Parathyroid adenoma (tissue), 2 donors: ENCODE measurements at regions not wholly inside any gene's neighbourhood (a gene's known extent, or its start where the extent isn't known, plus 50 kb on each side); places are given as distances from the start of the nearest gene placed in this dataset.
"Not testable (repeated sequence)": the region's sequence is repeated elsewhere in the genome, so short reads cannot be mapped to it uniquely, and the experiment has no call there.

Experiments
- H2AFZ ChIP-seq: fragments of 300-600 bp; sonication (generic); one replicate; pipeline ENCODE4 v1.7.0; 2017; ENCODE audit warnings: antibody characterized with exemption, mild to moderate bottlenecking
- H3K27ac ChIP-seq: fragments of 300-600 bp; sonication (generic); one replicate; pipeline ENCODE4 v1.7.0; 2017
- H3K27me3 ChIP-seq: fragments of 300-600 bp; sonication (generic); one replicate; pipeline ENCODE4 v1.7.0; 2017; ENCODE audit warnings: low read length; ENCODE audit not compliant: control insufficient read depth, insufficient read depth
- H3K36me3 ChIP-seq: fragments of 300-600 bp; sonication (generic); one replicate; pipeline ENCODE4 v1.7.0; 2017; ENCODE audit warnings: low read length; ENCODE audit not compliant: control insufficient read depth, insufficient read depth
- H3K4me1 ChIP-seq: fragments of 300-600 bp; sonication (generic); one replicate; pipeline ENCODE4 v1.7.0; 2017; ENCODE audit warnings: control low read depth
- H3K4me2 ChIP-seq: fragments of 300-600 bp; sonication (generic); one replicate; pipeline ENCODE4 v1.7.0; 2017; ENCODE audit warnings: low read length
- H3K4me3 ChIP-seq: fragments of 300-600 bp; sonication (generic); one replicate; pipeline ENCODE4 v1.7.0; 2017; ENCODE audit warnings: low read depth, low read length
- H3K79me2 ChIP-seq: fragments of 300-600 bp; sonication (generic); one replicate; pipeline ENCODE4 v1.7.0; 2017; ENCODE audit warnings: control low read depth
- H3K9ac ChIP-seq: fragments of 300-600 bp; sonication (generic); one replicate; pipeline ENCODE4 v1.7.0; 2017; ENCODE audit warnings: mild to moderate bottlenecking
- H3K9me3 ChIP-seq: fragments of 300-600 bp; sonication (generic); one replicate; pipeline ENCODE4 v1.7.0; 2017; ENCODE audit warnings: low read length; ENCODE audit not compliant: control insufficient read depth
- donor health status: primary hyperparathyroidism.

DNA sequence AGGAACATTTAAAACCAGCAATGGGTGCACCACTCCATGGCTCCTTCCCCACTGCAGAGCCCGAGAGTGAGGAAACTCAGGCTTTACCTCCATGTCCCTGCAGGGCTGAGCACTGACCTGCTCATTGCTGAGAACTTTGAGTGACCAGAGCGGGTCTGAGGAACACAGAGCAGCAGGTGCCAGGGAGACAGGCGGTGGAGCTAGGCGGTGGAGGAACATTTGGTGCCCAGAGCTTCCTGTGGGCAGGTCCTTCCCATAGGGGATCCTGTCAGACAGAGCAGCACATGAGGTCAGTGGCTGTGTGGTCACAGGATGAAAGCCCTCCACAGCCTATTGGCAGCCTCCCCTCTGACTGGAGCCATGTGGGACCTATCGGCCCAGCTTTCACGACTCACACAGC is 538.5 kb downstream of the RPIA start:
- not testable (repeated sequence) for H3K27ac ChIP-seq, H3K27me3 ChIP-seq, H3K9me3 ChIP-seq, H3K36me3 ChIP-seq, H3K4me1 ChIP-seq, H3K4me2 ChIP-seq, H2AFZ ChIP-seq, H3K79me2 ChIP-seq, H3K9ac ChIP-seq, H3K4me3 ChIP-seq

DNA sequence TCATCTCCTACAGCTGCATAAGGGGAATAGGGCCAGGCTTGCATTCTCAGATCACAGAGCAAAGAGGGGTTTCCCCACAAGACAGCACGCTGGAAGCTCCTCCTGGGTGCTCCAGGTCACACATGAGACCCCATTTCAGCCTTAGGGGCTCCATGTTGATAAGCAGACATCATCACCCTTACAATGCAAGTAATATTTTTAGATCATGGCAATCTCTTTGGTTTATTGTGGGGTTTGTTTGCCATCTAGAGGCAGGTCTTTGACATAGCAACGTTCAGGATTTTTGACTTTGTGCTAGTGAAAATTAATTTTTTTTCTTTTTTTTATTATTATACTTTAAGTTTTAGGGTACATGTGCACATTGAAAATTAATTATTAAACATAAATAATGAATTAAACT is 539.8 kb downstream of the RPIA start:
- H3K4me1 ChIP-seq, H2AFZ ChIP-seq, H3K4me2 ChIP-seq, H3K36me3 ChIP-seq, H3K4me3 ChIP-seq, H3K9me3 ChIP-seq, H3K27me3 ChIP-seq, H3K27ac ChIP-seq, H3K79me2 ChIP-seq, H3K9ac ChIP-seq: not testable (repeated sequence)

- not testable (repeated sequence) for H3K79me2 ChIP-seq, H3K4me2 ChIP-seq, H3K4me3 ChIP-seq, H3K27ac ChIP-seq, H3K27me3 ChIP-seq, H2AFZ ChIP-seq, H3K9ac ChIP-seq, H3K36me3 ChIP-seq, H3K4me1 ChIP-seq, H3K9me3 ChIP-seq
These were observed 542.5 kb downstream of the RPIA start for GRCh38 chr2:89233931-89234330.

DNA sequence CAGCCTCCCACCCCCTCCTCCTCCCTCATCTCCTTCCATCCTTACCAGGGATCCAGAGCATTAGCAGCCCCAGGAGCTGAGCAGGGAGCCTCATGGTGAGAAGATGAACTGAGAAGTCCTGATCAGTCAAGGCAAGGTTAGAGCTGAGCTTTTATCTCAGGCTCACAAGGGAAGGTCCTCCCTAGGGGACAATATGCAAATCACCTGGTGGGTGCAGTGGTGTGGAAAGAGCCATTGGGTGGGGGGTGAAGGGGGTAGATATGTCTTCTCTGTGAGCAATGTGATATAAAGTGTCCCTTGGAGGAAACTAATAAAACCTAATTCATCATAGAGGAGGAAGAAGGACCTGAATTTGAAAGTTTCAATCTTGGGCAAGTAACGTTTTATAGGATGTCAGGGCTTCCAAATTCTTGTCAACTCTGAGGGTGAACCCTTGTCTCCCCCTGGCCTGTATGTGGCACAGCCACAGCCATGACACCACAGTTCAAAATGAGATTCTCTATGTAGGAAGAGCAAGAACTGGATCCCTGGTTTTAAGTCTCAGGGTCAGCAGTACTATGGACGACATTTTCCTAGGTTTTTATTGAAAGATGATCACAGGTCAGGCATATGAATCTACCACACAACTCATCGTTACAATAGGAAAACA is 543.5 kb downstream of the RPIA start:
- not testable (repeated sequence) for H3K4me3 ChIP-seq, H3K27ac ChIP-seq, H2AFZ ChIP-seq, H3K9me3 ChIP-seq, H3K4me1 ChIP-seq, H3K4me2 ChIP-seq, H3K79me2 ChIP-seq, H3K36me3 ChIP-seq, H3K9ac ChIP-seq, H3K27me3 ChIP-seq

DNA sequence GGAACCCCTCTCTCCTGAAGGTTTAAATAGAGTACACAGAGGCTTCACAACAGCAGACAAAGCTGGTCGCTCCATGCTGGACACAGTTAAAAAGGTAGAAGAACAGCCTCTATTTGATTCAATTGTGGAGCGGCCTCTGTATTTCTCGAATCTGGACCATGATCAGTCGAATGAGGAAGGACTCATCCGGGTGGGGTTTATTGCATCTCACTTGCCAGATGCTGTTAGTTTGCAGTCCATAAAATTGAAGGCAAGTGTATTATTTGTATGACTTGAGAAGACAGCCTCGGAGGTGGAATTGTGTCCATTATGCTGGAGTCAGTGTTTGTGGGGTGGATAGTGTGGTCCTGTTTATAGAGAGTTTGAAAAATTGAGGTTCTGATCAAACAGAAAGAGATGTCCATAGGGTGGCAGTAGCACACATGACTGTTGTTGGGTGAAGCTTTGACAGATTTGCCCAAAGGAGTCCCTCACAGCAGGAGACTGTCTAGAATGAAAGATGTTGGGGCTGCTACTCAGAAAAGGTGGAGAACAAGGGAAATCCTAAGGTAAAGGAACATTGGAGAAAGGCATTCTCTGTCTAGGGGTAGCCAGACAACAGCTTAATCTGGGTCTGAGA is 545.5 kb downstream of the RPIA start:
- not testable (repeated sequence) for H3K4me3 ChIP-seq, H3K4me1 ChIP-seq, H3K36me3 ChIP-seq, H3K4me2 ChIP-seq, H3K27me3 ChIP-seq, H3K27ac ChIP-seq, H2AFZ ChIP-seq, H3K9me3 ChIP-seq, H3K9ac ChIP-seq, H3K79me2 ChIP-seq

- H3K79me2 ChIP-seq, H3K9ac ChIP-seq, H3K36me3 ChIP-seq, H2AFZ ChIP-seq, H3K27me3 ChIP-seq, H3K4me3 ChIP-seq, H3K4me2 ChIP-seq, H3K4me1 ChIP-seq, H3K27ac ChIP-seq, H3K9me3 ChIP-seq: not testable (repeated sequence)
These were observed 546.3 kb downstream of the RPIA start for GRCh38 chr2:89237783-89238182.

GRCh38 chr2:89243114-89243700 is 551.7 kb downstream of the RPIA start:
- H2AFZ ChIP-seq, H3K4me1 ChIP-seq, H3K9ac ChIP-seq, H3K9me3 ChIP-seq, H3K4me3 ChIP-seq, H3K4me2 ChIP-seq, H3K27me3 ChIP-seq, H3K36me3 ChIP-seq, H3K27ac ChIP-seq, H3K79me2 ChIP-seq: not testable (repeated sequence)

GRCh38 chr2:89244407-89244806 is 552.9 kb downstream of the RPIA start:
- not testable (repeated sequence) for H3K79me2 ChIP-seq, H3K4me2 ChIP-seq, H3K4me1 ChIP-seq, H3K27ac ChIP-seq, H2AFZ ChIP-seq, H3K9ac ChIP-seq, H3K36me3 ChIP-seq, H3K4me3 ChIP-seq, H3K27me3 ChIP-seq, H3K9me3 ChIP-seq

GRCh38 chr2:89245478-89245877 is 554.0 kb downstream of the RPIA start:
- H3K4me2 ChIP-seq, H3K9me3 ChIP-seq, H3K4me3 ChIP-seq, H3K27me3 ChIP-seq, H3K4me1 ChIP-seq, H3K9ac ChIP-seq, H3K27ac ChIP-seq, H3K36me3 ChIP-seq, H2AFZ ChIP-seq, H3K79me2 ChIP-seq: not testable (repeated sequence)

- H3K9ac ChIP-seq, H3K9me3 ChIP-seq, H3K27ac ChIP-seq, H3K27me3 ChIP-seq, H3K79me2 ChIP-seq, H3K4me3 ChIP-seq, H3K36me3 ChIP-seq, H3K4me2 ChIP-seq, H3K4me1 ChIP-seq, H2AFZ ChIP-seq: not testable (repeated sequence)
These were observed 554.6 kb downstream of the RPIA start for GRCh38 chr2:89246027-89246426.

DNA sequence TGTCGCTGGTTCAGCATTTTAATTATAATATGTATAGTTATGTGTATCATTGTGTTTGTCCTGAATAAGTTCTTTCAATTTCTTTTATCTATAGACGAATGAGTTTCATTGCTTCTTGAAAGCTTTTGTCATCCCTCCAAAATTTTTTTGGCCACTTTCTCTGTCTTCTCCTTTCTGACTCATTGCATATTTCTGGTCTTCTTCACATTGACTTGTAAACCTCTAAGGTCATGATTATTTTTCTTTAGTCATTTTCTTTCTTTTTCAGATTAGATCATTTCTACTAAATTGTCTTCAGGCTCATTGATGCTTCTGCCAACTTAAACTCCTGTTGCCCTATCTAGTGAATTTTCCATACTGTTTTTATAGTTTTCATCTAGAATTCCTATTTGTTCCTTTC is 555.1 kb downstream of the RPIA start:
- H3K4me3 ChIP-seq, H3K79me2 ChIP-seq, H3K27me3 ChIP-seq, H3K27ac ChIP-seq, H3K4me2 ChIP-seq, H3K9ac ChIP-seq, H3K9me3 ChIP-seq, H3K36me3 ChIP-seq, H3K4me1 ChIP-seq, H2AFZ ChIP-seq: not testable (repeated sequence)
